GM18511 (cell line): ENCODE measurements at regions not wholly inside any gene's neighbourhood (a gene's known extent, or its start where the extent isn't known, plus 50 kb on each side); places are given as distances from the start of the nearest gene placed in this dataset.
"Not testable (repeated sequence)": the region's sequence is repeated elsewhere in the genome, so short reads cannot be mapped to it uniquely, and the experiment has no call there.

Experiments used
- ATAC-seq: cut with Tn5 transposase; IDR thresholded peaks from one replicate; pipeline ENCODE4 v1.9.1; 2021; ENCODE audit warnings: mild to moderate bottlenecking, moderate library complexity; ENCODE audit not compliant: unreplicated experiment

GRCh38 chr20:30386099-30386498 is 871.4 kb upstream of the DEFB115 start:
- ATAC-seq = not testable (repeated sequence)

- not testable (repeated sequence) for ATAC-seq
Measured at GRCh38 chr20:30387823-30388222, 869.6 kb upstream of the DEFB115 start.

GRCh38 chr20:30393523-30393922 is 863.9 kb upstream of the DEFB115 start:
- ATAC-seq = not testable (repeated sequence)

- not testable (repeated sequence) for ATAC-seq
Measured at GRCh38 chr20:30397111-30397510, 860.4 kb upstream of the DEFB115 start.

- not testable (repeated sequence) for ATAC-seq
Measured at GRCh38 chr20:30405061-30405460, 852.4 kb upstream of the DEFB115 start.

GRCh38 chr20:30405585-30405984 is 851.9 kb upstream of the DEFB115 start:
- ATAC-seq = not testable (repeated sequence)

- not testable (repeated sequence) for ATAC-seq
Measured at GRCh38 chr20:30406370-30406769, 851.1 kb upstream of the DEFB115 start.

GRCh38 chr20:30412972-30413371 is 844.5 kb upstream of the DEFB115 start:
- ATAC-seq = no peak

GRCh38 chr20:30417387-30417786 is 840.1 kb upstream of the DEFB115 start:
- not testable (repeated sequence) for ATAC-seq

- ATAC-seq = not testable (repeated sequence)
Measured at GRCh38 chr20:30418378-30418777, 839.1 kb upstream of the DEFB115 start.

- no peak for ATAC-seq
Measured at GRCh38 chr20:30419466-30419865, 838.0 kb upstream of the DEFB115 start.

GRCh38 chr20:30419871-30420420 is 837.5 kb upstream of the DEFB115 start:
- ATAC-seq = not testable (repeated sequence)
